GM19238 (cell line): ENCODE measurements at regions not wholly inside any gene's neighbourhood (a gene's known extent, or its start where the extent isn't known, plus 50 kb on each side); places are given as distances from the start of the nearest gene placed in this dataset.

Source experiments
- DNase-seq: peaks from one replicate; pipeline ENCODE4 v3.0.0; 2011; ENCODE audit warnings: low spot score; ENCODE audit not compliant: insufficient read length

GRCh38 chr15:91472316-91472756 is 372.3 kb downstream of the SV2B start:
- DNase-seq = no peak

- no peak for DNase-seq
Observed at GRCh38 chr15:91473894-91474545, 374.0 kb downstream of the SV2B start.

DNA sequence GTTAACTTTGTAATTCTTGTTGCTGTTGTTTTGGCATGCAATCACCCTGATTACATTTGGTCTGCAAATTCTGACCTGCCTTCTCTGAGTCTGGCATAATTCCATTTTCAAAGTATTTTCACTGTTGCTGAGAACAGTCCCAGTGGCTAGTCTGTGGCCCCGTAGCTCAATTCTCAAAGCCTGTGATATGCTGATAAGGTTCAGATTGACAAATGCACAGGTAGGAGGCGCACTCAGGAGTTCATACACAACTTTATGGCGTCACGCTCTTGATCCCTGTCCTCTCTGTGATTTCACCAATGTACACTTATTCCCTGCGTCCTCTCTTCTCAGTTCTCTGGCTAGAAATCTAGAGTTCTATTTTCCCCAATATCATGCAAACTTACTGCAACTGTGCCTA is 376.6 kb upstream of the SLCO3A1 start:
- no peak for DNase-seq

DNA sequence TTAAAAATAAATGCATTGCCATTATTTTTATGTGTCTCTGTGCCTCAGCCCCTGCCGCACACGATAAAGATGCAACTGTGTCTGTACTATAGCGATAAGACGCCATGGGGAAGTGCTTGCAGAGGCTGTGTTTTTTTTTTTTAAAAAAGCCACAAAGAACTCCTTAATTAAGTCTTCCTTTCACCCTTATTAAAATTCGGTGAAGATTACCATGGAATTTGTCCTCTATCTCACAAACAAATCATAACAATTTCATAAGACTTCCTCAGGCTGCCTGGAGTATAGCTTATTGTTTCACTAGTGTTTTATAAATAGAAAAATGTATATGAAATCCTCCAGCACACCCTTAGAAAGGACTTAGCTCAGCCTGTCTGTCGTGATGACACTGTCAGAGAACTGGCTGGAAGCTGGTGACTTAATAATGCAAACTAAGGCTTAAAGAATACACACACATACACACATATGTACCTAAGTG is 374.8 kb upstream of the SLCO3A1 start:
- DNase-seq = no peak

- no peak for DNase-seq
Observed at GRCh38 chr15:91480426-91480825, 373.1 kb upstream of the SLCO3A1 start.

- DNase-seq = no peak
Observed at GRCh38 chr15:91482799-91483198, 370.7 kb upstream of the SLCO3A1 start.

GRCh38 chr15:91484141-91484540 is 369.4 kb upstream of the SLCO3A1 start:
- no peak for DNase-seq

GRCh38 chr15:91488452-91488851 is 365.1 kb upstream of the SLCO3A1 start:
- no peak for DNase-seq

- no peak for DNase-seq
Observed at GRCh38 chr15:91490211-91490610, 363.3 kb upstream of the SLCO3A1 start.

DNA sequence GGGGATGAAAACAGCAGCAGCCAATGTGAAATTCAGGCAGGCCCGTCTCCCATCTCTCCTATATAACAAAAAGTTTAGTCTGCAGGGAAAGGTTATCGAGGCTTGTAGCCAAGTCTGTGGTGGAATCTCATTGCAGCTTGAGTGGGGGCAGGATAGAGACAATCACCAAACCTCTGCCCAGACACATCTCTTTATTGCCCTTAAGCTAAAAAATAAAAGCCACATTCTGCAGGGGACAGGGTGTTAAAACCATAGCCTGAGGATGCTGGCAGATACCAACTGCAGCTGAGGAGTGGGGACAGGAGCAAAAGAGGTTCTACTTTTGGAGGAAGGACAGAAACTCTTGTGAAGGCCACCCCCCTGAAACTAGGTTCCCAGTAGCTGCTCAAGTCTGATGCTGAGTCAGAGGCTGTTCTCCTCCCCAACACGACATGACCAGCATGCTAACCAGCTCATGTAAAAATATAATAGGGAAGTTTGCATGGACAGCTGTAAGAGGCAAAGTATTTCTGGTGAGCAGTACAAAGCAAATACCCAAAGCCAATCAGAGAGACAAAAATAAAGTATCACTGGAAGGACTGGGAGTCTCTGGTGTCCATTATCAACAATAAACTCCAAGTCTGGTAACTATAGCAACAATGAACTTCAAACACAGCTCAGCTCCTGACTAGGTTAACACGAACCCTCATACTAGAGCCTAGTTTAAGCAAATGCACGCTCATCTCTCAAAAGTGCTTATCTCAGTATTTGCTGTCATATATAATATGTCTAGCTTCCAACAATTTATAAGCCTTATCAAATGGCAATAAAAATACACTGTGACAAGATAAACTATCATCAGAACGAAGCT is 362.2 kb upstream of the SLCO3A1 start:
- DNase-seq = no peak

DNA sequence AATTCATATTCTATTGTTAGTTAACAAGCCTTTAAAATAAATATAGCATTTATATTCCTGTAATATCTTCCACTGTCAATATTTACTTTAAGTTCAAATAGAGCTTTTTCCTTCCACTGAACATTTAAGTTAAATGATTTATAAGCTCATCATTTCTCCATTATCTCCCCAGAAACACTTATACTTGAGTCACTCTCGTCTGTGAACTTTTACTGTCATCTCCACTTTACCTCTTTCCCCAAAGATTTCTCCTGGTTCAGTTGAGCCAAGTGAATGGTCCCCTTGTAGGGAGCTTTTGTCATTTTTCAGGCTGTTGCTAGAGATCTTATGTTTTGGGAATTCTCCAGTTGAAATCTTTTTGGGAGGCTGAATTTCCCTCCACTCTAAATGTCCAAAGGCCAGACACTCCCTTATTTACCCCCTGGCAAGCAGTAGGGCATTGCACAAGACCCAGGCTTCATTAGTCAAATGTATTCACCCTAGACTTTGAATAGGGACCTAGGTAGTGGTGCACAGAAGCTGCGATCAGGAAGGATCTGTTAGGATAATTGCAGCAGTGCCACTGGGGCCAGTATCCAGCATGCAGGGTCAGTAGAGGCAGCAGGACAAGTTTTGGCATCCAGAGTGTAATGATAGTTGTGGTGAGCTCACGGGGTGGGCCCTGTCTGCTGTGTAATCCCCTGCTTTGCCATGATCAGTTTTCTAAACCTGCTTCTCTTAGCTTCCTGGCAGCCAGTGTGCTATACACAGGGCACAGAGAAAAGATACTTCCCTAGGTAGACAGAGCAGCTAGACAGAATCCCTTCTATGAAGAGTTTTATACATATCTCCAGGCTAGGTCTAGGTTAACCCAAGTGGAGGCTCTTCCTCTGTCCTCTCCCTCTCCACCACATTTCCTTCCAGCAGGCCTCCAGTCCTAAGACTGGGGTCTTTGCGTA is 356.5 kb upstream of the SLCO3A1 start:
- DNase-seq = no peak

GRCh38 chr15:91498046-91498748 is 355.3 kb upstream of the SLCO3A1 start:
- DNase-seq = no peak

DNA sequence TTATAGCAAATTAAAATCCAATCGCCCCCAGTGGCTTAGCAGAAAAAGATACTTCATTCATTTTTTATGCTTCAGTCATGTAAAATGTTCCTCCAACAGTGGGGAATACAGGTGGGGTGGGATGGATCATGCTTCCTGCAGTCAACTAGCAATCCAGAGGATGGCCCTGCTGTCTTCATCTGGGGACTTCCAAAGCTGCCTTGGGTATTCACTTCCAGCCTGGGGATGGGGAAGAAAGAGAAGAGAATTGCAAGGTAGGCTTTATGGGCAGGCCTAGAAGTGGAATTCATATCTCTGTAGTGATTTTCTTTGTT is 354.8 kb upstream of the SLCO3A1 start:
- no peak for DNase-seq

DNA sequence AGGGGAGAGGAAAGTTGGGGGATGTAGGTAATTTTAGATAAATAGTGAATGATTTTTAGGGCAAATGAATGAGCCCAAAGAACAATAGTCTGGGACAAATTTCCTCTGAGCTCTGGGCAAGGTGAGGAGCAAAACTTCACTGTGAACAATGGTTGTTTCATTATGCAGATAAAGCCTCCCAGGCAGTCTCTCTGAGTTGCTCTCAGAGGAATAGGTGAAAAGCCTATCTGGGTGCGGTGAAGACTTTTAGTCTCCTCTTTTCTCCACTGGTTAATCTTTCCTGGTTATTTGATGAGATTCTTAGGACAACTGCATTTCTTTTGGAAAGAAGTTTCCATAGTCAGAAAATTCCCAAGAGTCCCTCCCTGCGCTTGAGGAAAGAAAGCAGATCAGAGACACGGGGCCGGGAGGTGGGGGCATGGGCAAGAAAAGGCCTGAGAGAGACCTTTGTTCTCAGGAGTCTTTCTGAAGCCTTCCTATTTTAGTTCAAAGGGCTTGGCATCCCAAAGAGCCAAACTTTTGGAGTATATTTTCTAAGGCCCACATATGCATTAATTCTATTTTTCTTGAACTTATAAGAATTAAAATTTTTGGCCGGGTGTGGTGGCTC is 353.6 kb upstream of the SLCO3A1 start:
- DNase-seq = no peak

GRCh38 chr15:91508633-91509032 is 344.9 kb upstream of the SLCO3A1 start:
- no peak for DNase-seq

DNA sequence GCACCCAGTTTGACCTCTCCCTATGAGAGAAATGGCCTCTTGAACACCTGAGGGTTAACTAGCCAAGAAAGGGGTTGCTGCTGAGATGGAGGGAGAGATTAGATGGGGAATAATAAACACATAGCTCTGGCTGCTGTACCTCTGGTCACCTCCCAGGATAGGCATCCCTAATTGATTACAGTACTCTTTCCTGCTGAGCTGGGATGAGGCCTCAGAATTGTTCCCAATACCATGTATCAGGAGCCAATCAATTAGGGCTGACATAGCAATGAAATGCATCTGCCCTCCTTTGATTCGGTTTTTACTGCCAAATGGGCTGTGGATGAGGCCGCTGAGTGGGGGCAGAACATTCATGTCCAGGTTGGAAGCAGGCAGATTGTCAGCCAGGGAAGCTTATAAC is 339.4 kb upstream of the SLCO3A1 start:
- DNase-seq = no peak

DNA sequence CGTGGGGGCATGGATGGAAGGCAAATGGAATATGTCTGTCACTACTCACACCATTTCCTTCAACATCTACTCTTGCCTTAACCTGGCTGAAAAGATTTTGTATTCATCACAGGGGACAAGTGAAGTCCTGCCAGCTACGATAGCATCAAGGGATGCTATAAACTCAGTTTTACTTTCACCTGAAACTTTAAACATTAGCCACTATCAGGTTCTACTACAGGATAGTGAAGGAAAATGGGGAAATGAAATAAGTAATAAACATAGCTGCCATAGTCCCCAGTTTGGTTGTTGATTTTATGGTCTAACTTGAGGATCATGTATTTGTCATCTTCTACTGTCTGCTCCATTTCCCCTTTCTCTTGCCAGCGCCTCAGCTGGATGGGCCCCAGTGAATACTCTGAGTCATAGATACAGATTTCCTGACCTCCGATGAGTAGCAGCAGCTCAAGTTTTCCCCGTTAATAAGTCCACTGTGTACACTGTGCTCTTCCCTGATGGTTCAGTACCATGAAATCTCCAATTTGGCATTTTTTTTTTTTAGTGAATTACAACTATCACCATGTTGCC is 338.2 kb upstream of the SLCO3A1 start:
- DNase-seq = no peak

DNA sequence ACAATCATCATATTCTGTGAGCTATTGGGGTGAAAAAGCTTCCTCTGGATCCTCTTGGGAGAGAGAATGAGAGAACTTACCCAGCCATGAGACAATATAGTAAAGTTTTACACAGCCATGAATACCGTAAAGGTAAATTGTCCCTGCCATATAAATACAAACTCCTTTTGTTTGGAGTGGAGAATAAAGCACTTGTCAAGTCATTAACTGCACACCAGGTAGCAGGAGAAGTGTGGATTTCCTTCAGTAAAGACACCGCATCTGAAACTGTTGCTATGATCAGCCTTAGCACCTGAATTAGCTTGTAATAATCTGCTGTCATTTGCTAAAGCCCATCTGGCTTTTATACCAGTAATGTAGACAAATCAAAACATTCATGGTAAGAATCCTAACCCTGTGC is 336.6 kb upstream of the SLCO3A1 start:
- DNase-seq = no peak

- DNase-seq = no peak
Observed at GRCh38 chr15:91517491-91518200, 335.9 kb upstream of the SLCO3A1 start.

DNA sequence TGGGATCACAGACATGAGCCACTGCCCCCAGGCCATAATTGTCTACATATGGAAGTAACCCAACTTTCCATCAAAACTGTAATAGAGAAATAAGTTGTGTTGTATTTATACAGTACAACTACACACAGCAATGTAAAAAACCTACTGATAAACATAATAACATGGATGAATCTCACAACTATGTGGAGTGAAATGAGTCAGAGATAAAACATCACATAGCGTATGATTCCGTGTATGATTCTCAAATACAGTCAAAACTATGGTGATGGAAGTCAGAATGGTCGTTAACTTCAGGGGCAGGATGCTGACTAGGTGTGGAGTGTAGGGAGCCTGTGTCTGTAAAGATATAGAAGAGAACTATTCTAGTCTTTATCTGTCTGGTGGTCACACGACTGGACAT is 332.7 kb upstream of the SLCO3A1 start:
- no peak for DNase-seq
